Left colon (tissue), 2 donors: ENCODE measurements at regions not wholly inside any gene's neighbourhood (a gene's known extent, or its start where the extent isn't known, plus 50 kb on each side); places are given as distances from the start of the nearest gene placed in this dataset.
A peak's percentile ranks its signal among the peaks of the same experiment; 100 is the strongest.

ENCODE experiments used
- ATAC-seq: fragments of 200-7000 bp; cut with Tn5 transposase; one replicate; pipeline ENCODE4 v1.9.1; 2020; ENCODE audit warnings: mild to moderate bottlenecking, moderate library complexity
- DNase-seq, 2 donors: peaks; one replicate each; pipeline ENCODE4 v3.0.0-alpha.2; 2020
- intact Hi-C, 2 donors: fragments of 100-400 bp; cut with DNase I in 1 of 2; cut with micrococcal nuclease in 1 of 2; formaldehyde crosslinking; loops; one replicate each; pipeline versions ENCODE4 v1.11.2 to v1.14.0; 2022; cut with DNase I, micrococcal nuclease
- donor health status: DM: no; HTN: no; CAD: no.
- donor health status: DM: yes; HTN: yes; CAD: no.

DNA sequence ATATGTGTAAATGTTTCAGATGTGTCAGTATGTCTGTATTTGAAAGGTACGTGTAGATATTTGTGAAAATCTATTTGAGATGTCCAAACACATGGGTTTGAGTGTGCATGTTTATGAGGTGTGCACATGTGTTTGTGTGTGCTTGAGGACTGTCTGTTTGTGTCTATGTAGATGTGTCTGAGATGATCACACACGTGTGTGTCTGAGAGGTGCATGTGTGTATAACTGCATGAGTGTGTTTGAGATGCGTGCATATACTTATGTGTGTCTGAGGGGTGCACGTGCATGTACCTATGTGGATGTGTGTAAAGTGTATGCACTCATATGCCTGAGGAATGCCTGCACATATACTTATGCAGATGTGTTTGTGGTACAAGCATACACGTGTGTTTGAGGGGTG lies 584.4 kb downstream of the BUD13 start:
- ATAC-seq, result no peak

DNA sequence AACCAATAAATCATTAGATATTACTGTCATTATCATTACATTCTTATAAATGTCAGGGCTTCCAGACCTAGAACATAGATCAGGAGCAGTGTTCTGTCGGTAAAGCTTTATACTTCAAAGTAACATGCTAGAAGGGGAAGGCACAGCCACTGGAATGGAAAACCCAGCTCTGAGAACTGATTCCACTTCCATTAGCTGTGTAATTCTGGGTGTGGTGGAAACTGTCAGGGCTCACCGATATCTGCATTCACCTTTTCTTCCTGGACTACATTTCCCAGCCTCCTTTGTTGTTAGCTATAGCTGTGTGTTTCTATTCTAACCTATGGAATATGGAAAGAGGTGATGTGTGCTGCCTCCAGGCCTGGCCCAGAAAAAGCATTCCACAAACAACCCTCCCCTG lies 585.8 kb downstream of the BUD13 start:
- ATAC-seq (no peak), DNase-seq (no peak)
- intact Hi-C loops, result no loop called here

More for the DNA sequence above, 584.4 kb downstream of the BUD13 start:
- no peak for DNase-seq
- intact Hi-C loops, result no loop called here

DNA sequence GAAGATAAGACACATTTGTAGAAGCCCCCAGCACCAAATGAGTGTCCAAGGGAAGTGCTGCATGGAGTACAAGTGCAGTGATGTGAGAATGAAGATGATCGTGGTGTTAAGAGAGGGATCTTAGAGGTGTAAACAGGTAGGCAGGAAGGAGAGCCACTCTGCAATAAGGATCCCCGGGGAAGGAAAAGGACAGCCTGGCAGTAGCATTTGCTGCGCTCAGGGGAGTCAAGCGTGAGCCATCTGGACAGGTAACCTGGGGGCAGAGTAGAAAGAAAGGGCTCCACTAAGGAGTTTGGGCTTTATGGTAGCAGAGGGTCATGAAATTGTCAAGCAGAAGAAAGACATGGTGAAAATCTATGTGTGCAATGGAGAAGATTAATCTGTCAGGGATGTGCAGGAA lies 587.2 kb downstream of the BUD13 start:
- ATAC-seq (no peak), DNase-seq (no peak)
- intact Hi-C loops, result no loop called here

DNA sequence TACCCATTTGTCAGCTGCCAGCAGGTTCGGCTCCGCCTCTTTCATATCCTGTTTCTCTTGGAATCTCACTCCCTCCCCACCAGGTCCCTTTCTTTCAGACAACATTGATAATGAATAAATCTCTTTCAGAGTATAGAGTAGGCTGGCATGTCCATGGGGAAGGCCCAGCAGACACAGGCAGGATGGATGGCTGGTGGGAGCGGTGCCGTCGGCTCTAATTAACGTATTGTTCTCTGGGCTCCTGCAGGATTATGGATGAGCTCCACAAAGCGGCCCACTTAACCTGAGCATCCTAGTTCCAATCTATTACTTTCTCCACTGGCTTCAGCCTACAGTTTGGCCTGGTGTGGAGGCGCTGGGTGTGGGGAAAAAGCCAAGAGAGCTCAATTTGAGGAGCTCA lies 588.0 kb downstream of the BUD13 start:
- DNase-seq (no peak), ATAC-seq (no peak)
- intact Hi-C loops, result no loop called here

DNA sequence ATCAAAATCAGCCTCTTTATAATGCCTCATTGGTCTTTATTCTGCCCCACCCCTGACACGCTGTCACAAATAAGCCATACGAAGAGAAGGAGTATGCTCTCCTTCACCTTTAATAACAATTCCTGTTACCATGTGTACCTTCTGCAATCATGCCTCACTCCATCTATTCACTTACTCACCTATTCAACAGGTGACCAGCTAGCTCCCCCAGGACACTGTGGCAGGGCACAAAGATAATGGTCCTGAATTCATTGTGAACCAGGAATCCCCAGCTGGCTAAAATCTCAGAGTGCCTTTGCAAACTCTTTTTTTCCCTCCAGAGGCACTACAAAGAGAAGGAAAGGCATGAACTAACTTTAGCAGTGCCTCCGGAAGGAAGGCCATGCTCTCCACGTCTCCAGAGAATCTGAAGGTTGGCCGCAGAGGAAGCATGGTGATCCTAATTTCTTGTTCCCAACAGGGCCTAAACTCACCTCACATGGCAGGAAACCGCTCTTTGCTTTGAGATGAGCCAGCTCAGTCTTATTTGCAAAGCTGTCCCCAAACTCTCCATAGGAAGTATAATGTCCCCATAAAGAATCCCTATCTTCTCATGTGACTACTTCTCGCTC lies 590.3 kb downstream of the BUD13 start:
- no peak for ATAC-seq
- no peak for DNase-seq
- intact Hi-C loops, result no loop called here

DNA sequence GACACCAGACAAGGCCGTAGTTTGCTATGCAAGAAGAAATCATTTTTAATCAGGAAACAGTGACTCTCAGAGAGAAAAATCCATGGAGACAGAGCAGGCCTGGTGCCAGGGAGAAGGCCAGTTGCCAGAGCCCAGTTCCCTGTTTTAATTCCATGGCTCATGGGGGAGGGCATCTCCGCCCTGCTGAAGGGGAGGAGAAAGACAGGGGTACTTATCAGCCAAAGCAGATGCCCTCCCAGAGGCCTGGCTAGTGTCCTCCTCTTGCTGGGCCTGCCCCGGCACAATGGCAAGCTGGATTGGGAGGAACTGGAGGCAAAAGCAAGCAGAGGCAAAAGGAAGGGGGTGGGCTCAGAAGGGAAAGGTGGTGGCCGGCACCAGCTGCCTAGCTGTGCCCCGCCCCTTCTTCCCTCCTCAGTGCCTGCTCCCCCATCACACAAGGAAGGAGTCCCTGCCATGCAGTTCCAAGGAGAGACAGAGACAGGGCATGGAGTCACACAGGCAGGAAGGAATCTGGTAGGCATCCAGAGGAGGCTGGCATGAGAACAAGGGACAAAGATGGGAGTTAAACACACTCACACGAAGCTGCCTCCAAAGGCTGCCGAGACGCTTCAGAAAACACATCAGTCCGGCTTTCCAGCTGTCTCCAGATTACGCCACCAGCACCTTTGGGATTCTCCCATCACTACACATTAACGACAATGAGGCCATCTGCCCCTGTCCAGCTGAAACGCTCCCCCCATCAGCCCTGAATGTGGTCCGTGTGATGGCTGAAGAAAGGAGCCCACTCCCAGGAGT lies 591.8 kb downstream of the BUD13 start:
- no peak for ATAC-seq
- DNase-seq, result no peak
- intact Hi-C loops, result no loop called here

DNA sequence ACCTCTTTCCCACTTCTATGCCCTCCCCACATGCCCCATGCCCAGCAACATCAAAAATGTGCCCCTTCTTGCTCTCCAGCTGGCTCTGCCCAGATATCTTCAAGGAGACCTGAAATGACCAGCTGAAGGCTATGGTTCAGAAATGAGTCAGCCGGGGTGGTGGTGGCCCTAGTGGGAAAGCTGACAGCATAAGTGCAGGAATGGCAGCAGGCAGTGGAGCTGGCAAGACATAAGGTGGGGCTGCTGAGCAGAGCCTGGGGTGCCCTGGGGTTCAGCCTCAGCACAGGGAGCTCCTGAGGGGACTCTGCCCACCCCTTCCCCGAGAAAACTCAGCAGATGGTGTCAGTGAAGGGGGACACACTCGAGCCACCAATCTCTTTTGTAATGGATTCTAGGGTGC lies 593.4 kb downstream of the BUD13 start:
- ATAC-seq (no peak), DNase-seq (no peak)
- intact Hi-C loops, result no loop called here

DNA sequence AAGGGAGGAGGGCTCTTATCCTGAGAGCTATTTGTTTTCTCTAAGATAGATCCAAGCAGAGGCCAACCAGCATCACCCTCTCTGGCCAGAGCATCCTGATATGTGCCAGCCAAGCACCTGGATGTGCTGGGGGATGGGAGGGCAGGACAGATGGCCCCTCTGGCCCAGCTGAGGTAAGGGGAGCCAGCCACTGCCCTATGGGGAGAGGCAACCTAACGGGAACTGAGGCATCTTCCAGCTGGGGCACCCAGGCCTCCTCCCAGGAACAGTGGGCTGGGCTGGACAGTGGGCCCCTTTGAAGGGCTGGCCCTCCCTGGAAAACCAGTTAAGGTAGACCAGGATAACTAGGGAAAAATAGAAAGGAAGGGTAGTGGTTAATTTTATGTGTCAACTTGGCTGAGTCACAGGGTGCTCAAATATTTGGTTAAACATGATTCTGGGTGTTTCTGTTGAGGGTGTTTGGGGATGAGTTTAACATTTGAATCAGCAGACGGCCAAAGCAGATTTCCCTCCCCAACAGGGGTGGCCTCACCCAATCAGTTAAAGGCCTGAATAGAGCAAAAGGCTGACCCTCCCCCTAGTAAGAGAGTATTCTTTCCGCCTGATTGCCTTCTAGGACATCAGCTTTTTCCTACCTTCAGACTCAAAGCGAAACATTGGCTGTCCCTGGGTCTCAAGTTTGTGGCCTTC lies 595.1 kb downstream of the BUD13 start:
- no peak for ATAC-seq
- intact Hi-C loops, result no loop called here

DNA sequence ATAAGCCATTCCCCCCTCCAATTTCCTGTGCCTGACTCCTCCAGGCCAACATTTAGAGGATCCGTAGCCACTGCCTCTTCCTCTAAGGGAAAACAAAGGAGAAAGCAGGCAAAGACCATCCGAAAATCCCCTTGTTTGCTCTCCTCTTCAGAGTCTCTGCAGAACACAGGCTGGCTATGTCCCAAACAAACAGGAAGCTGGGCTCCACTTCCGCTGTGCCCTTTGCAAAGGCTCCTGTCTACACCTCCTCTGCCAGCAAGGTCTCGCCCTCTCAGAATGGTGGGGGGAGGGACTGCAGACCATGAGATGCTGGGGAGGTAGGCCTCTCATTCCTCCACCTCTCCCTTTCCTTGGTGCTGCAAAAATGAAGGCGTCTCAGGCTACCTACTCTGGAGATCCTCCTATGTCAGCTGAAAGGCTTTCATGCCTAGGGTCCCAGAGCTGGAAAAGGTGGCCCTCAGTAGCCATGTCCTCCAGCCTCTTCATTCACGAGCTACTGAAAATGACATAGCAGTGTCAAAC lies 596.2 kb downstream of the BUD13 start:
- ATAC-seq (no peak), DNase-seq (no peak)
- intact Hi-C loops, result no loop called here

More for the DNA sequence above, 595.1 kb downstream of the BUD13 start:
- DNase-seq, result no peak

DNA sequence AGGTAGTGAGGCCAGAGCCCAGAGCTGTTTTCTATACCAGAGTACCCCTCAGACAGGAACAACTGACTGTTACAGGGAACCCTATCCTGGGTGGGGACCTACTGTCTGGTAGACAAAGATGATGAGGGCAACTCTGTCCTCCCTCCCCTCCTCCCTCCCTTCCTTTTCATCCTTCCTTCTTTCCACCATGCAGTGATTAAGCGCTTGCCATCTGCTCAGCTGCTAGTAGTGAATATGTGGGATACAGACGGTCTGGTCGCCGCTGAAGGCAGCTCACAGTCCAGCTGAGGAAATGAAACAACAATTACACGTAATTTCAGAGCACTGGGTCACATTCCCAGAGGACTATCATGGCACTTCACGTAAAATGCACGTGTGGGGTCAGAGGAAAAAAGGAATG lies 597.1 kb downstream of the BUD13 start:
- DNase-seq (no peak), ATAC-seq (no peak)
- intact Hi-C loops, result no loop called here

DNA sequence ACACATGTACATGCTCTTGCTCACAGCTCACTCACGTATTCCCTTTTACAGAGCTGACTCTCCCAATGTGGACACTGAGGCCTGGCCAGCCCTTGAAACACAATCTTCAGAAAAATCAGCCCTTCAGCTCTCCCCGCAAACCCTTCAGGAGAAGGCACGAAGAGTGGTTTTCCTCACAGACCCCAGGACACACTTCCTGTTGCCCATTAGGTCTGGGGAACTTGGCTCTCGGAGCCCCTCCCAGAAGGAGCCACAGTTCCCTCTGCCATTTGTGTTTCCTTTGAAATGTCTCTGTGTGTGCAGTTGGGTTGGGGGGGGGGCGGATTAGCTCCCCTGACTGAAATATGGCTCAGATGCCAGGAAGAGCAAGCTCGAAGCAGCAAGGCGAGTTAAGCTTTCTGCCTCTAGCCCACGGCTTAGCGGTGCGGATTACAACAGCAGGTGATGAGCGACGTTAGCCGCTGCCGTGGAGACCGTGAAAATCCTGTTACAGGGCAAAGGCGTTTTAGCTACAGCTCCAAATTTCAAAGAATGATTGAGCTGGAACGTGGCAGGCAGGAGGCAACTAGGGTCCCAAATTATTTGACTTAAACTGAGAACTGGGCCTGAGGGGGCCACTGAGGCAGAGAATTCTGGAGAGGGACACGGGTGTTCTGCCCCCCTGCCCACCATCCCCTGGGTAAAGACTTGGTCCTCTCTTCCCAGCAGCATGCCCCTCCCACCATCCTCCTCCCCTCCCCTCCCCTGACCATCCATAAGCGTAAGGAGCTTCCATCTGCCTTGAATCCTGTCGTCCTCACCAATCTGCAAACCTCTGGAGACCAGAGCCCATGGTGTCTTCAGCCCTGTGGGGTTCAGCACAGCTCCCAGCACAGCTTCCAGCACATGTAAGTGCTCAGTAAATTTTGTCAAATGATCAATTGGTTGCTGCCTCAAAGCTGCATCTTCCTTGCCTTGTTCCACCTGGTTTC lies 598.6 kb downstream of the BUD13 start:
- intact Hi-C loops, result no loop called here
- DNase-seq (no peak), ATAC-seq (no peak)

DNA sequence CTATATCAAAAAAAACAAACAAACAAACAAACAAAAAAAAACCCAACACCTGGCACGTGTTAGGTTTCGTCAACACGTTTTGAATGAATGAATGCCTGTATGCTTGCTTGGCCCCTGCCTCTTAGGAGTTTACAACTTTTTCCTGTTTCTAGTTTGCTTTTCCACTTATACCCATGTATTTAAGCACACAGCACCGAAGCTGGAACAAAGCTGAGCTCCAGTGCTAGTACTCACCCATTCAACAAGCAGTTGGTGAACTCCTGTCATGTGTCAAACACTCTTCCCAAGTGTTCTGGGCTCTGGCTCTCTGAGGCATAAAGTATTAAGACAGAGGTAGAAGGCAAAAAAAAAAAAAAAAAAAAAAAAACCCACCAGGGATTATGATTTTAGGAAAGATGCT lies 599.3 kb downstream of the BUD13 start:
- ATAC-seq, result no peak
- intact Hi-C loops, result no loop called here
- DNase-seq, result no peak

DNA sequence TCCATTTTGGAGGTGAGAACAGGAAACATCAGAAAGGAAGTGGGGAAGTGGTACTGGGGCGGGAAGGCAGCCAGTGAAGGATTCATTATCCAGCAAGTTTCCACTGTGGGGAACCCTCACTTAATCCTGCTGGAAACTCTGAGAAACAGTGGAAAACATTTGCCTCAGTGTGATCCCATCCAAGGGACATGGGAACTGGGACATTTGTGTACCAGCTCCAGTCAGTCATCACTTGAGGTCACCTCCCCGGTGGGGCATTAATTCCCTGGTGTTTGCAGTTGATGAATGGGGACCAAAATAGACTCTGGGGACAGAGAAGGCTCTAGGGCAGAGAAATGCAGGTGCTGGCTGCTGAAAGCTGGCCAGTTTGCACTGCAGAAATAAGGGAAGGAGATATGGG lies 599.9 kb downstream of the BUD13 start:
- ATAC-seq, result no peak
- intact Hi-C loops, result no loop called here
- no peak for DNase-seq

DNA sequence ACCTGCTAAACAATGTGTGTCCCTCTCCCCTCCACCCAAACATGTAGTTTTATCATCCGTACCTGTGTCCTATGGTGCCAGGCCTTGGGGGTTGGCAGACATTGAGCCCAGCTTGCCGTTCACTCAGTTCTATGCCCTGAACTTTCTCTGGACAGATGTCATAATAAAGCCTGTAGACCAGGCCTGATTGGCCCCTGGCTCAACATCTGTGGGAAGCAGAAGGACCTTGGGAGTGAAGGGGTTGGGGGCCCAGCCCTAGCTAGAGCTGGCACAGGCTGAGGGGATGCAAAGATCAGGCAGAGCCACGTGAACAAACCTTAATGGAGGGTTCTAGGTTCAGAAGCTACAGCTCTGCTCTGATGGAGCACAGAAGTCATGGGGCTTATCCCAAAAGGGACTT lies 600.6 kb downstream of the BUD13 start:
- intact Hi-C loops, result no loop called here
- DNase-seq, result no peak
- no peak for ATAC-seq

DNA sequence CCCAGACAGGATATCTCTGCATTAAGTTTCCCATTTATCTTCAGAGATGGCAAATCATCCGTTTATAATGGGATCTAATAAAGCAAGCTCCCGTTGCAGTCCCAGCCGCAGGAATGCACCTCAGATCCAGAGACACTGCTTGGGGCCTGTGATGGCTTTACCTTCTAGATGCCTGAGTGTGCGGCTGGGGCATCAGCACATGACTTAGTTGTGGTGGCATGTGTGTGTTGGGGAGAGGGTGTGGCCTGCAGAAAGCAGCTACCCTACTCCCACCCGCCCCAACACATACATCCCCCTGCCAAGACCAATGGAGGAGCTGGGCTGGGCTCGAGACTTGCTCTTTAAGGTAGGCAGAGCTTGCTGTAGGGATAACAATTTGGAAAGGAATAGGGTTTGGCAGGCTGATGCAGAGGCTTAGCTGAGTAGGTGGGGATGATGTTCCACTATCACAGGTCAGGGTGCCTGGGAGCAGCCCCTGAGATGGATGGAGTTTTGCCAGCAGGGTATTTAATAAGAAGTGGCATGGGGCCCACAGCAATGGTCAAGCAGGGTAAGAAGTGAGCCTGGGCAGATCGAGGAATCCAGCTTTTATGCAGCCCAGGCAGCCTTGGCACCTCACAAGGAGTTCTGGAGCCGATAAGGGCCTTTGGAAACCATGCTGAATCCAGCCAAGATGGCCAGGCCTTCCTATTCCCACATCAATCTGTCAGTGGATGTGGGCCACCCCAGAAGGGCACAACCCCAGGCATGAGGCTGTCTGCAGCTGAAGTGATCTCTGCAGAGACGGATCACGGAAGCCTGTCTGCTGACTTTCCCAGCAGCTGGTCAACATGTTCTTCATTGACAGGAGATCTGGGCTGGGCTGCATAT lies 601.3 kb downstream of the BUD13 start:
- intact Hi-C loops, result no loop called here
- DNase-seq, result no peak
- ATAC-seq, result no peak

DNA sequence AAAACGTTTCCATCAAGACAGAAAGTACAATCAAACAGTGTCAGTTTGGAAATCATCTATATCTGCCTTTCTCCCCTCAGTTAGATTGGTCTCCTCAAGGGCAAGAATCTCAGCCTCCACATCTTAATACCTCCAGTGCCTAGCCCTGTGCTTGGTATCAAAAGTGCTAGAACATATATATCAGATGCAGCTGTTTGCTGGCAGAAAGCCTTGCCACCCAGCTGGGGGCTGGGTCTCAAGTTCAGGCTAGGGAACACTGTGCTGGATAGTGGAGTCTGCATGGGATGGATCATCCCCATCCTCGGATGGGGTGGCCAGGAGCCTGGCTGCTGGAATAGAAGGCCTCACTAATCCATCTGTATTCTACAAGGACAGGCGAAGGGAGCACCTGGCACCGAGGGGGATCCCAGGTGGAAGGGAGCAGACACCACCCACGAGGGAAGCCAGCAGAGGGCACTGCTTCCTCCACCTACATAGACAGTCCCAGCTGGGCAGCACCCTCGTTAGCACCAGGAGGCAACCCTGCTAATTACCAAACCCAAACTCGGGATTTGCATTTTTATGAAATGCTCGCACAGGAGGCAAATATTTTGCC lies 602.2 kb downstream of the BUD13 start:
- DNase-seq (peak in 1 of 2 donors; percentile 45), ATAC-seq (peak; percentile 57)
- intact Hi-C loops, result no loop called here

DNA sequence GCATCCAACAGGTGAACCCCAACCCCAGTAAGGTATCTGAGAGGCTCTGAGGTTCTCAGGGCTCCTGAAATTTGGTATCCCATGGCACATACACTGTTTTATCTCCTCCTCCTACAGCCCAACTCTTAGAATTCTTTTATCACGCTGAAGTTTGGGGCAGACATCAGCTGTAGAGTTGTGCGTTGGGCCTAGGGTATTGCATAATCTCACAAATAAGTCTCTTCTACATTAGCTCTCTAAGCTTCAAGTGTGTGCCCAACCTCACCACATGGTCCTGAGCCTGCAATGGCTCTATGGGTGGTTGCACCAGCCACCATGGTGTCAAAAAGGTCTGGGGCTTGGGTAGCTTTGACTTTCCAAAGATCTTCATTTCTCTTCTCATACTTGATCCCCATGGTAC lies 603.0 kb downstream of the BUD13 start:
- intact Hi-C loops, result no loop called here
- no peak for DNase-seq
- ATAC-seq, result no peak

DNA sequence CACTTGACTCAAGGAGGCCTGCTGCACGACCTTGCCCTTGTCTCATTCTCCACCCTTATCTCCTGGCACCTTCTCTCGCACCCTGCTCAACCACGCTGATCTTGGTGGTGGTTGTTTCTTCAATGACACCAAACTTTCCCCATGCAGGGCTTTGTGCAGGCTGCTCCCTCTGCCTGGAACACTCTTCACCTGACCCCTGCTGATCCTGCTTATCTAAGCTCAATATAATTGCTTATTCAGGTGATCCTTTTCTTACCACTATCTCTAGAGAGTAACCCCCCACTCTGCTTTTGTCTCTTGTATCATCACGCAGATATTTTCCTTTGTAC lies 604.4 kb downstream of the BUD13 start:
- DNase-seq (no peak), ATAC-seq (no peak)
- intact Hi-C loops, result no loop called here
